AG09319 (cell line): ENCODE measurements at regions not wholly inside any gene's neighbourhood (a gene's known extent, or its start where the extent isn't known, plus 50 kb on each side); places are given as distances from the start of the nearest gene placed in this dataset.

Experiments used
- DNase-seq: peaks from one replicate; pipeline ENCODE4 v3.0.0-alpha.2; 2010; ENCODE audit warnings: low read depth; ENCODE audit errors: extremely low read depth
- CTCF ChIP-seq: IDR thresholded peaks from 2 replicates; pipeline ENCODE4 v1.5.1; 2011; ENCODE audit warnings: low read depth, mild to moderate bottlenecking, inconsistent platforms, low read length, moderate library complexity

GRCh38 chr18:27838225-27838624 lies 338.7 kb downstream of the CDH2 start:
- TF ChIP-seq CTCF = no peak
- no peak for DNase-seq

GRCh38 chr18:27826101-27826500 lies 350.8 kb downstream of the CDH2 start:
- no peak for DNase-seq
- no peak for TF ChIP-seq CTCF

- no peak for TF ChIP-seq CTCF
- no peak for DNase-seq
Measured at GRCh38 chr18:27825689-27826088, 351.2 kb downstream of the CDH2 start.

DNA sequence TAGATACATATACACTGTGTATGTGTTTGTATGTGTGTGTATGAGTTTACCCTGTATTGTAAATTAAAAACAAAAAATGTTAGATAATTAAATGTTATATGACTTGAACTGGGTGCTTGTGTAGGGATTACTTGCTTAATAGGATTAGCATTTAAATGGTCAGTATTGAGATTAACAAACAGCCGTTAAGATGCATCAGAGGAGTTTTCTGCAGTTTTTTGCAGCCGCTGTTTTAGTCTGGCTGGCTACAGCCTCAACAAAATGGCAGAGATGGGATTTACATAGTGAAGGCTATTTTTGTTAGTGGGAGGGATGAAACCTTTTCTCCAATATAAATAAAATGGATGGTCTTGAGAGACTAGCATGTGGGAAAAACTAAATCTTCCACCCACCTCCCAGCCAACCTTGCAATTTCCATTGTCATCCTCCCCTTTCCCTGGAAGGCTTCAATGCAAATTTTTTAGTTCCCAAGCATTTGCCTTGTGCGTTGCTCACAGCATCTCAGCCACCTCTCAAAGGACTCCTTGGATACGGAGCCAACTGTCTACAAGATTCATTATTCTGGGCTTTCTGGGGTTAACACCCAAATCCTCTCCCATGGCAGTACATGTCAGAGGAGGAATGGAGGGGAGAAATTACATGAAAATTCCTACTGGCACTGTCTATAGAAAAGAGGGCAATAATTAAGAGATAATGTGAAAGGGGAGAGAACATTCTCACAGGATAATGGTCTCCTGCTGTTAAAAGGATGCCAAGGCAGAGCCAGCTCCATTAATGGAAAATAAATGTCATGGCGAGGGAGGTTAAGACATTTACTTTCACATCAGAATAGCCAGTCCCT lies 351.9 kb downstream of the CDH2 start:
- TF ChIP-seq CTCF = no peak
- no peak for DNase-seq

DNA sequence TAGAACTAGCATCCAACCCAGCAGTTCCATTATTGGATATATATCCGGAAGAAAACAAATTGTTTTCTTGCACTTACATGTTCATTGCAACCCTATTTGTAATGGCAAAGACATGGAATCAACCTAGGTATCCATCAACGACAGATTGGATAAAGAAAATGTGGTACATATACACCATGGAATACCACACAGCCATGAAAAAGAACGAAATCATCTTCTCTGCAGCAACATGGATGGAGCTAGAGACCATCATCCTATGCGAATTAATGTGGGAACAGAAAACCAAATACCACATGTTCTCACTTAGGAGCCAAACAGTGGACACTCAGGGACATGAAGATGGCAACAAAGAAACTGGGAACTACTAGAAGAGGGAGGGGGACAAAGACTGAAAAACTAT lies 352.7 kb downstream of the CDH2 start:
- DNase-seq = no peak
- no peak for TF ChIP-seq CTCF

DNA sequence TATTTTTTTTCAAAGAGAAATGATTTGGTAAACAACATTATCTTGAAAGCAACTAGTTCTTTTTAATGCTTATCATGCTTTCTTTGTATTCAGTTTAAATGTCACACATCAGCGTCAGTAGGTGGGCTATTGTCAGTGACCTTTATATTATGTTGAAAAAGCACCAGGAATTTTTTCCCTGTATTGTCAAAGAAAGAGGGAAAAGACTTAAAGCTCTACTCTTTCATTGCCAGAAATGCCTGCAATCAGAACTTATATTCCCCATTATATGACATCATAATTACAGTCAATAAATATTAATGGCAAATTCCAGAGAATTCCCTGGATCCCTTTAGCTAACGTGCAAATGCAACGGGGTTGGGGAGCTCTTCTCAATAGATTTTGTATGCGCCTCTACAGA lies 353.9 kb downstream of the CDH2 start:
- no peak for TF ChIP-seq CTCF
- no peak for DNase-seq

- no peak for DNase-seq
- TF ChIP-seq CTCF = no peak
Measured at GRCh38 chr18:27808683-27809082, 368.2 kb downstream of the CDH2 start.
